HEK293T (cell line): ENCODE measurements at regions not wholly inside any gene's neighbourhood (a gene's known extent, or its start where the extent isn't known, plus 50 kb on each side); places are given as distances from the start of the nearest gene placed in this dataset.
"Not testable (repeated sequence)": the region's sequence is repeated elsewhere in the genome, so short reads cannot be mapped to it uniquely, and the experiment has no call there.

ENCODE experiments used
- CTCF ChIA-PET: fragments of 350-600 bp; formaldehyde crosslinking; extraction: SDS; loops from one replicate; lab custom pipeline; 2021; ENCODE audit warnings: antibody characterized with exemption, inconsistent platforms; lab: Yijun Ruan, JAX
- POLR2A ChIA-PET: fragments of 350-600 bp; formaldehyde crosslinking; extraction: SDS; loops from one replicate; lab custom pipeline; 2020; ENCODE audit warnings: antibody characterized with exemption, inconsistent platforms; lab: Yijun Ruan, JAX
- DNase-seq: peaks from one replicate; pipeline ENCODE4 v3.0.0; 2012; ENCODE audit warnings: mixed read lengths; ENCODE audit errors: extremely low spot score
- ARNT ChIP-seq: fragments of 450-650 bp; IDR thresholded peaks from 2 replicates; pipeline ENCODE4 v1.6.1; 2017; ENCODE audit warnings: mild to moderate bottlenecking
- BHLHE40 ChIP-seq: fragments of 450-650 bp; IDR thresholded peaks from 2 replicates; pipeline ENCODE4 v1.6.1; 2016; ENCODE audit warnings: mild to moderate bottlenecking, moderate library complexity, borderline replicate concordance
- CTBP1 ChIP-seq: fragments of 450-650 bp; IDR thresholded peaks from 2 replicates; pipeline ENCODE4 v1.6.1; 2016; ENCODE audit warnings: borderline replicate concordance
- ELF4 ChIP-seq: fragments of 450-650 bp; IDR thresholded peaks from 2 replicates; pipeline ENCODE4 v1.6.1; 2017; ENCODE audit warnings: antibody characterized with exemption
- FOXA1 ChIP-seq: fragments of 450-650 bp; IDR thresholded peaks from 2 replicates; pipeline ENCODE4 v1.6.1; 2016; ENCODE audit warnings: mild to moderate bottlenecking
- FOXK2 ChIP-seq: fragments of 450-650 bp; IDR thresholded peaks from 2 replicates; pipeline ENCODE4 v1.6.1; 2016; ENCODE audit warnings: mild to moderate bottlenecking
- FOXM1 ChIP-seq: fragments of 450-650 bp; IDR thresholded peaks from 2 replicates; pipeline ENCODE4 v1.6.1; 2017; ENCODE audit warnings: mild to moderate bottlenecking, borderline replicate concordance
- HDGF ChIP-seq: fragments of 450-650 bp; IDR thresholded peaks from 2 replicates; pipeline ENCODE4 v1.6.1; 2017; ENCODE audit warnings: antibody characterized with exemption, borderline replicate concordance
- L3MBTL2 ChIP-seq: fragments of 450-650 bp; conservative IDR thresholded peaks from 2 replicates; pipeline ENCODE4 v1.6.1; 2016; ENCODE audit warnings: mild to moderate bottlenecking
- LEF1 ChIP-seq: fragments of 450-650 bp; IDR thresholded peaks from 2 replicates; pipeline ENCODE4 v1.6.1; 2017; ENCODE audit warnings: mild to moderate bottlenecking, borderline replicate concordance
- NFRKB ChIP-seq: fragments of 450-650 bp; IDR thresholded peaks from 2 replicates; pipeline ENCODE4 v1.6.1; 2016; ENCODE audit warnings: mild to moderate bottlenecking, moderate library complexity
- SP1 ChIP-seq: fragments of 450-650 bp; IDR thresholded peaks from 2 replicates; pipeline ENCODE4 v1.6.1; 2017
- SUZ12 ChIP-seq: fragments of 450-650 bp; IDR thresholded peaks from 2 replicates; pipeline ENCODE4 v1.6.1; 2016; ENCODE audit warnings: mild to moderate bottlenecking
- TARDBP ChIP-seq: fragments of 450-650 bp; IDR thresholded peaks from 2 replicates; pipeline ENCODE4 v1.6.1; 2016
- ZNF384 ChIP-seq: fragments of 450-650 bp; IDR thresholded peaks from 2 replicates; pipeline ENCODE4 v1.6.1; 2016
- TF ChIP-seq, protein P1 (sequence below): fragments of 450-650 bp; IDR thresholded peaks from 2 replicates; pipeline ENCODE4 v1.6.1; 2016

DNA sequence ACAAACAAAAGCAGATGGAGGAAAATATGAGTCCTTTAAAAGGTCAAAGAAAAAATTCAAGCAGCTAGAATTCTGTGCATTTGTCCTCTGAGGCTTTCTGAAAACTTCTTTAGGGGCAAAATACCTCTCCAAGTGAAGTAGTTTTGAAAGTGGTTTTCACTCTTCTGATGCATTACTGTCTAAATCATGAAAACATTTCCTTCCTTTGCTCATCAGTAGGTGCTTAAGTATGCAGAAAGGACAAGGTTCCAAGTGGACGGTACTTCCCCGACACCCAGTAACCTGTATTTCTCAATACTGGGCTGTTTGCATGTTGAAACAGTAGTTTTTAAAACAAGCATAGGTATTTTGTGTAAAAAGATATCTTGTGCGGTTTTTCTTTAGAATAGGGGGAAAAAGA is 189.1 kb upstream of the ERBB4 start:
- ChIA-PET POLR2A (no interaction called here), CTCF (no interaction called here)
- no peak for DNase-seq
- TF ChIP-seq FOXM1, result no peak

DNA sequence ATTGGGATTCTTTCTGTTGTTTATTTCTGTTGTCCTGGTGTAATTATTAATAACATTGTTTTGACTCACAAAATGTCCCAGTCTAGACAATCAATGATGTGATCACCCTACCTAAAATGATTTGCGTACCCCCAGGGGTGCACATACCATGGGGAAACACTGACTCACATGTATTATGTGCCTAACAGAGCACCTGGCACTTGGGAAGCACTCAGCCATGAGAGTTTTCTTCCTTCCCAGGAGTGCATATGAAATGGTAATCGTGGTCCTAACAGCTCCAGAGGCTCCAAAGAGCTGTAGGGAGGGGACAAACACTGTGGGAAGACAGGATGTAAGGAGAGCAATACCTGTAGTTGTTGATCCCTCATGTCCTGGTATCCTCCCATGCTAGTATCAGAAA is 187.8 kb upstream of the ERBB4 start:
- ChIA-PET POLR2A (no interaction called here), CTCF (no interaction called here)
- no peak for DNase-seq
- TF ChIP-seq SP1, result no peak
- TF ChIP-seq ARNT, result no peak
- no peak for TF ChIP-seq BHLHE40
- no peak for TF ChIP-seq L3MBTL2
- TF ChIP-seq CTBP1, result no peak

DNA sequence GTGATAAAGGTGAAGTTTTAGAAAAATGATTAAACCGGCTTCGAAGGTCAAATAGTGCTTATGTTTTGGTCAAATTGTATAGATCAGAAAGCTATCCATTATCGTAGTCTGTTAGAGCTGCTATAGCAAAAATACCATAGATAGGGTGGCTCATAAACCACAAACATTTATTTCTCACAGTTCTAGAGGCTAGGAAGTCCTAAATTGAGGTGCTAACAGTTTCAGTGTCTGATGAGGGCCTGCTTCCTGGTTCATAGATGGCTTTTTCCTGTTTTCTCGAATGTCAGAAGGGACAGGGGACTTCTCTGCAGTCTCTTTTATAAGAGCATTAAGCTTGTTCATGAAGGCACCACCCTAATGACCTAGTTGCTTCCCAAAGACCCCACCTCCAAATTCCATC is 186.6 kb upstream of the ERBB4 start:
- POLR2A ChIA-PET, result no interaction called here
- DNase-seq, result no peak

GRCh38 chr2:212723226-212723625 is 184.6 kb upstream of the ERBB4 start:
- TF ChIP-seq LEF1 (no peak), FOXK2 (no peak), SUZ12 (no peak), L3MBTL2 (no peak), ARNT (no peak), NFRKB (no peak), CTBP1 (no peak), ELF4 (no peak), ZNF384 (no peak), BHLHE40 (no peak), HDGF (no peak), FOXM1 (no peak), TARDBP (no peak), FOXA1 (no peak), SP1 (no peak)
- TF ChIP-seq, protein P1, sequence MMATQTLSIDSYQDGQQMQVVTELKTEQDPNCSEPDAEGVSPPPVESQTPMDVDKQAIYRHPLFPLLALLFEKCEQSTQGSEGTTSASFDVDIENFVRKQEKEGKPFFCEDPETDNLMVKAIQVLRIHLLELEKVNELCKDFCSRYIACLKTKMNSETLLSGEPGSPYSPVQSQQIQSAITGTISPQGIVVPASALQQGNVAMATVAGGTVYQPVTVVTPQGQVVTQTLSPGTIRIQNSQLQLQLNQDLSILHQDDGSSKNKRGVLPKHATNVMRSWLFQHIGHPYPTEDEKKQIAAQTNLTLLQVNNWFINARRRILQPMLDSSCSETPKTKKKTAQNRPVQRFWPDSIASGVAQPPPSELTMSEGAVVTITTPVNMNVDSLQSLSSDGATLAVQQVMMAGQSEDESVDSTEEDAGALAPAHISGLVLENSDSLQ, result no peak
- no peak for DNase-seq
- ChIA-PET CTCF (no interaction called here), POLR2A (no interaction called here)

More for the DNA sequence above, 186.6 kb upstream of the ERBB4 start:
- CTCF ChIA-PET, result no interaction called here
- TF ChIP-seq ZNF384 (no peak), SP1 (no peak), LEF1 (no peak), FOXK2 (no peak), L3MBTL2 (no peak), FOXM1 (no peak), NFRKB (no peak), SUZ12 (no peak), HDGF (no peak), ARNT (no peak), ELF4 (no peak), FOXA1 (no peak), BHLHE40 (no peak), TARDBP (no peak), CTBP1 (no peak)
- TF ChIP-seq, protein P1, result no peak

- DNase-seq, result no peak
- POLR2A ChIA-PET, result no interaction called here
- no peak for TF ChIP-seq SP1
- TF ChIP-seq LEF1, result no peak
- no peak for TF ChIP-seq CTBP1
- TF ChIP-seq FOXA1, result no peak
- TF ChIP-seq SUZ12, result no peak
- no peak for TF ChIP-seq FOXK2
- TF ChIP-seq TARDBP, result no peak
- no peak for TF ChIP-seq L3MBTL2
- no peak for TF ChIP-seq ZNF384
- TF ChIP-seq BHLHE40, result no peak
- TF ChIP-seq NFRKB, result no peak
- TF ChIP-seq FOXM1, result no peak
- TF ChIP-seq, protein P1, result no peak
- CTCF ChIA-PET, result no interaction called here
Observed at GRCh38 chr2:212722046-212722445, 183.4 kb upstream of the ERBB4 start.

DNA sequence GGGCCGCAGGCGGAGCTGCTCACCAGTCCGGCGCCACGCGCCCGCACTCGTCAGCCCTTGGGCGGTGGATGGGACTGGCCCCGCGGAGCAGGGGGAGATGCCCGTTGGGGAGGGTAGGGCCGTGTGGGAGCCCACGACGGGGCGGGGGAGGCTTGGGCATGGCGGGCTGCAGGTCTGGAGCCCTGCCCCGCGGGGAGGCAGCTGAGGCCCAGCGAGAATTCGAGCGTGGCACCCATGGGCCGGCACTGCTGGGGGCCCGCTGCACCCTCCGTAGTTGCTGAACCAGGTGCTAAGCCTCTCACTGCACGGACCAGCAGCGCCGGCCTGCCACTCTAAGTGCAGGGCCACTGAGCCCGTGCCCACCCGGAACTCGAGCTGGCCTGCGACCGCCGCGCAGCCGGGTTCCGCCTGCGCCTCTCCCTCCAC is 182.4 kb upstream of the ERBB4 start:
- no peak for DNase-seq
- no peak for TF ChIP-seq FOXM1
- TF ChIP-seq LEF1, result no peak
- no peak for TF ChIP-seq FOXK2
- TF ChIP-seq SUZ12, result no peak
- ChIA-PET CTCF (no interaction called here), POLR2A (no interaction called here)

GRCh38 chr2:212715411-212715810 is 176.8 kb upstream of the ERBB4 start:
- POLR2A ChIA-PET, DNase-seq, CTCF ChIA-PET: not testable (repeated sequence)
